Uterus (tissue), 3 donors: ENCODE measurements at regions not wholly inside any gene's neighbourhood (a gene's known extent, or its start where the extent isn't known, plus 50 kb on each side); places are given as distances from the start of the nearest gene placed in this dataset.

Experiments
- DNase-seq, 2 donors: peaks; one replicate each; pipeline ENCODE4 v3.0.0-alpha.2; 2019 to 2020
- H3K27ac ChIP-seq, 2 donors: fragments of 200-600 bp; sonication (generic); 1 replicate in 1 of 2; 2 replicates in 1 of 2; pipeline ENCODE4 v1.5.1; 2016 to 2018
- H3K27me3 ChIP-seq, 2 donors: fragments of 200-600 bp; sonication (generic); one replicate each; pipeline ENCODE4 v1.5.1; 2018 to 2019; ENCODE audit warnings: control low read depth in 1 of 2
- H3K36me3 ChIP-seq, 2 donors: fragments of 200-600 bp; sonication (generic); one replicate each; pipeline ENCODE4 v1.5.1; 2019; ENCODE audit warnings: control low read depth in 1 of 2
- H3K4me1 ChIP-seq, 2 donors: fragments of 200-600 bp; sonication (generic); one replicate each; pipeline ENCODE4 v1.5.1; 2018 to 2019; ENCODE audit warnings: control low read depth in 1 of 2
- H3K4me3 ChIP-seq, 2 donors: fragments of 200-600 bp; sonication (generic); 1 replicate in 1 of 2; 2 replicates in 1 of 2; pipeline ENCODE4 v1.5.1; 2018 to 2019; ENCODE audit warnings: mild to moderate bottlenecking in 1 of 2
- H3K9me3 ChIP-seq, 2 donors: fragments of 200-600 bp; sonication (generic); one replicate each; pipeline ENCODE4 v1.5.1; 2019; ENCODE audit warnings: control low read depth in 1 of 2
- CTCF ChIP-seq, 4 experiments: fragments of 200-600 bp in 2 of 4; fragments of 450-650 bp in 2 of 4; sonication (generic) in 2 of 4; IDR thresholded peaks; one replicate each; pipeline ENCODE4 v1.5.1; 2016 to 2019; ENCODE audit warnings: antibody characterized with exemption in 4 of 4, mild to moderate bottlenecking in 2 of 4, moderate library complexity in 1 of 4
- POLR2A ChIP-seq, 2 donors: fragments of 450-650 bp; IDR thresholded peaks; one replicate each; pipeline ENCODE4 v1.6.1; 2016; ENCODE audit warnings: antibody characterized with exemption in 2 of 2, mild to moderate bottlenecking in 1 of 2, moderate library complexity in 1 of 2
- intact Hi-C: fragments of 100-400 bp; cut with DNase I; formaldehyde crosslinking; loops from one replicate; pipeline ENCODE4 v1.15.1; 2023; ENCODE audit warnings: low total_unique reads
- donor health status: DM: yes; HTN: yes; CAD: no.

- intact Hi-C loops, result no loop called here
- Histone ChIP-seq H3K4me1 (no peaks in the 10 kb centered on the region), H3K27ac (no peak overlapping the region), H3K36me3 (no peaks in the 10 kb centered on the region), H3K9me3 (no peaks in the 10 kb centered on the region), H3K27me3 (no peaks in the 10 kb centered on the region), H3K4me3 (no peak overlapping the region)
- no peak for DNase-seq
- TF ChIP-seq CTCF (IDR thresholded peaks at IDR 0.05) (no peak), POLR2A (IDR thresholded peaks at IDR 0.05) (no peak)
Observed at GRCh38 chr1:57704811-57705210, 281.0 kb upstream of the DAB1 start.

GRCh38 chr1:57704231-57704630, 280.4 kb upstream of the DAB1 start:
- DNase-seq, result no peak
- no peak for TF ChIP-seq POLR2A (IDR thresholded peaks at IDR 0.05)
- no peak for TF ChIP-seq CTCF (IDR thresholded peaks at IDR 0.05)
- Histone ChIP-seq H3K9me3 (no peaks in the 10 kb centered on the region), H3K4me3 (no peak overlapping the region), H3K4me1 (no peaks in the 10 kb centered on the region), H3K27me3 (no peaks in the 10 kb centered on the region), H3K27ac (no peak overlapping the region), H3K36me3 (no peaks in the 10 kb centered on the region)
- intact Hi-C loops, result no loop called here

GRCh38 chr1:57696904-57697303, 273.0 kb upstream of the DAB1 start:
- intact Hi-C loops, result no loop called here
- no peaks in the 10 kb centered on the region for H3K27me3 ChIP-seq
- TF ChIP-seq CTCF (IDR thresholded peaks at IDR 0.05), result no peak
- TF ChIP-seq POLR2A (IDR thresholded peaks at IDR 0.05), result no peak

GRCh38 chr1:57696043-57696442, 272.2 kb upstream of the DAB1 start:
- DNase-seq, result no peak
- TF ChIP-seq CTCF (IDR thresholded peaks at IDR 0.05), result no peak
- TF ChIP-seq POLR2A (IDR thresholded peaks at IDR 0.05), result no peak
- Histone ChIP-seq H3K27me3 (no peaks in the 10 kb centered on the region), H3K36me3 (no peaks in the 10 kb centered on the region), H3K4me1 (no peaks in the 10 kb centered on the region), H3K9me3 (no peaks in the 10 kb centered on the region), H3K4me3 (no peak overlapping the region), H3K27ac (no peak overlapping the region)
- intact Hi-C loops, result no loop called here

More at GRCh38 chr1:57696904-57697303, 273.0 kb upstream of the DAB1 start:
- Histone ChIP-seq H3K27ac (no peak overlapping the region), H3K9me3 (no peaks in the 10 kb centered on the region), H3K36me3 (no peaks in the 10 kb centered on the region), H3K4me3 (no peak overlapping the region), H3K4me1 (no peaks in the 10 kb centered on the region)
- DNase-seq, result no peak

GRCh38 chr1:57686306-57686705, 262.4 kb upstream of the DAB1 start:
- no peaks in the 10 kb centered on the region for H3K4me1 ChIP-seq

More at GRCh38 chr1:57686306-57686705, 262.4 kb upstream of the DAB1 start:
- no peaks in the 10 kb centered on the region for H3K36me3 ChIP-seq
- no peak overlapping the region for H3K27ac ChIP-seq
- TF ChIP-seq POLR2A (IDR thresholded peaks at IDR 0.05) (no peak), CTCF (IDR thresholded peaks at IDR 0.05) (no peak)
- no peak for DNase-seq
- H3K4me3 ChIP-seq, result no peak overlapping the region
- H3K27me3 ChIP-seq, result no peaks in the 10 kb centered on the region
- intact Hi-C loops, result no loop called here
- H3K9me3 ChIP-seq, result peaks cover 0 to 6% of the 10 kb centered on the region in 2 donors
